Suprapubic skin (tissue), 4 donors: ENCODE measurements at regions not wholly inside any gene's neighbourhood (a gene's known extent, or its start where the extent isn't known, plus 50 kb on each side); places are given as distances from the start of the nearest gene placed in this dataset.
"Not testable (repeated sequence)": the region's sequence is repeated elsewhere in the genome, so short reads cannot be mapped to it uniquely, and the experiment has no call there.

Experiments used
- DNase-seq, 2 donors: peaks; one replicate each; pipeline ENCODE4 v3.0.0-alpha.2; 2019; ENCODE audit warnings: low spot score in 2 of 2
- H3K27ac ChIP-seq: fragments of 200-600 bp; sonication (generic); one replicate; pipeline ENCODE4 v1.5.1; 2019
- H3K27me3 ChIP-seq: fragments of 200-600 bp; sonication (generic); one replicate; pipeline ENCODE4 v1.5.1; 2019
- H3K36me3 ChIP-seq: fragments of 200-600 bp; sonication (generic); one replicate; pipeline ENCODE4 v1.5.1; 2019
- H3K4me1 ChIP-seq: fragments of 200-600 bp; sonication (generic); one replicate; pipeline ENCODE4 v1.5.1; 2019
- H3K4me3 ChIP-seq: fragments of 200-600 bp; sonication (generic); one replicate; pipeline ENCODE4 v1.5.1; 2019; ENCODE audit warnings: mild to moderate bottlenecking
- H3K9me3 ChIP-seq: fragments of 200-600 bp; sonication (generic); one replicate; pipeline ENCODE4 v1.5.1; 2019
- EP300 ChIP-seq: sonication (generic); formaldehyde crosslinking; IDR thresholded peaks from one replicate; pipeline ENCODE4 v1.6.1; 2017; ENCODE audit warnings: antibody characterized with exemption
- POLR2A ChIP-seq, 2 donors: fragments of 450-650 bp; IDR thresholded peaks; one replicate each; pipeline ENCODE4 v1.6.1; 2017; ENCODE audit warnings: antibody characterized with exemption in 2 of 2, mild to moderate bottlenecking in 2 of 2, moderate library complexity in 2 of 2
- POLR2AphosphoS5 ChIP-seq, 3 donors: sonication (generic); formaldehyde crosslinking; IDR thresholded peaks; one replicate each; pipeline ENCODE4 v1.6.1; 2017; ENCODE audit warnings: antibody characterized with exemption in 3 of 3
- WGBS: methylation state at CpG from one replicate; pipeline ENCODE4 v1.1.5; 2018; 5-methylcytosine and 5-hydroxymethylcytosine counted together
- TF ChIP-seq, protein P1 (sequence below), 2 donors: fragments of 200-600 bp in 1 of 2; fragments of 450-650 bp in 1 of 2; sonication (generic) in 1 of 2; IDR thresholded peaks; one replicate each; pipeline ENCODE4 v1.5.1; 2016 to 2019; ENCODE audit warnings: antibody characterized with exemption in 2 of 2, mild to moderate bottlenecking in 1 of 2, moderate library complexity in 1 of 2

- DNase-seq: no peak
- 85% methylated on average over 4 of the region's 4 CpGs for WGBS
- no peak overlapping the region for H3K4me3 ChIP-seq
These were observed 112.2 kb upstream of the JCAD start for GRCh38 chr10:30171601-30172000.

DNA sequence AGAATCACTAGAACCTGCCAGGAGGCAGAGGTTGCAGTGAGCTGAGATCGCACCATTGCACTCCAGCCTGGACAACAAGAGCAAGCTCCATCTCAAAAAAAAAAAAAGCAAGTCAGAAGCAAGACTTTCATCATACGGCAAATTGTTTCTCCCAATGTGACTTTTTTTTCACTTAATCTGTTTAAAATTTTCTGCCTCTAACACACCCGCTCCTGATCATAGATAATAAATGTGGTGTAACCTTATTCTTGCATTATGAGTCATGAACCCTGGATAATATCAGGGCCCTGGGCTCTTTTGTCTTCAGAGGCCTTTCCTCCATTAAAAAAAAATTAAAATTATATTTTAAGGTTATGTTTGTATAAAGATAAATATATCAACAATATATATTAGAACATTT, 111.4 kb upstream of the JCAD start:
- Histone ChIP-seq H3K4me3 (no peak overlapping the region), H3K27me3 (no peaks in the 10 kb centered on the region), H3K36me3 (no peaks in the 10 kb centered on the region), H3K9me3 (no peaks in the 10 kb centered on the region), H3K4me1 (no peaks in the 10 kb centered on the region), H3K27ac (no peak overlapping the region)
- no peak for TF ChIP-seq POLR2A (IDR thresholded peaks at IDR 0.05)
- TF ChIP-seq EP300: no peak
- TF ChIP-seq, protein P1, sequence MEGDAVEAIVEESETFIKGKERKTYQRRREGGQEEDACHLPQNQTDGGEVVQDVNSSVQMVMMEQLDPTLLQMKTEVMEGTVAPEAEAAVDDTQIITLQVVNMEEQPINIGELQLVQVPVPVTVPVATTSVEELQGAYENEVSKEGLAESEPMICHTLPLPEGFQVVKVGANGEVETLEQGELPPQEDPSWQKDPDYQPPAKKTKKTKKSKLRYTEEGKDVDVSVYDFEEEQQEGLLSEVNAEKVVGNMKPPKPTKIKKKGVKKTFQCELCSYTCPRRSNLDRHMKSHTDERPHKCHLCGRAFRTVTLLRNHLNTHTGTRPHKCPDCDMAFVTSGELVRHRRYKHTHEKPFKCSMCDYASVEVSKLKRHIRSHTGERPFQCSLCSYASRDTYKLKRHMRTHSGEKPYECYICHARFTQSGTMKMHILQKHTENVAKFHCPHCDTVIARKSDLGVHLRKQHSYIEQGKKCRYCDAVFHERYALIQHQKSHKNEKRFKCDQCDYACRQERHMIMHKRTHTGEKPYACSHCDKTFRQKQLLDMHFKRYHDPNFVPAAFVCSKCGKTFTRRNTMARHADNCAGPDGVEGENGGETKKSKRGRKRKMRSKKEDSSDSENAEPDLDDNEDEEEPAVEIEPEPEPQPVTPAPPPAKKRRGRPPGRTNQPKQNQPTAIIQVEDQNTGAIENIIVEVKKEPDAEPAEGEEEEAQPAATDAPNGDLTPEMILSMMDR (IDR thresholded peaks at IDR 0.05): no peak
- no peak for TF ChIP-seq POLR2AphosphoS5 (IDR thresholded peaks at IDR 0.05)
- no peak for DNase-seq
- 57% methylated on average over 3 of the region's 3 CpGs for WGBS

More at GRCh38 chr10:30171601-30172000, 112.2 kb upstream of the JCAD start:
- H3K36me3 ChIP-seq: no peaks in the 10 kb centered on the region
- no peak overlapping the region for H3K27ac ChIP-seq
- TF ChIP-seq POLR2AphosphoS5 (IDR thresholded peaks at IDR 0.05): no peak
- no peak for TF ChIP-seq EP300
- TF ChIP-seq POLR2A (IDR thresholded peaks at IDR 0.05): no peak
- TF ChIP-seq, protein P1 (IDR thresholded peaks at IDR 0.05): no peak
- H3K4me1 ChIP-seq: no peaks in the 10 kb centered on the region
- no peaks in the 10 kb centered on the region for H3K9me3 ChIP-seq
- no peaks in the 10 kb centered on the region for H3K27me3 ChIP-seq

GRCh38 chr10:30170146-30170545, 110.8 kb upstream of the JCAD start:
- H3K27ac ChIP-seq: no peak overlapping the region

DNA sequence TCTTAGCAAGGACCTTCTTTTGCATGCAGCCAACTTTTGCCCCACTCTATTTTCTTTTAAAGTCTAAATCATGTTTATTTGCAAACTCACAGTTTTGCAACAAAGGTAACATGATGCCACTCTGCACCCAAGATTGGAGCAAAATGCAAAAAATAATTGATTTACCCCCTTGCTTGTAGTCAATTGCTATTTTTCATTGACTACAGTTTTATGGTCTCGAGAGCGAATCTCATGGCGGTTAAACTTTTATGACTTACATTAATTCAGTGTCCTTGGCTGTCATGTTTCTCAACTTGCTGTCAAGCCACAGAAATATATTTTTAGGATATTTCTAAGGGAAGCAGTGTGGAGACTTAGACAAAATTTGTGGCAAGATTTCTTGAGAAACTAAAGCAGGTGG, 110.0 kb upstream of the JCAD start:
- no peak overlapping the region for H3K4me3 ChIP-seq
- WGBS: 87% methylated on average over 3 of the region's 3 CpGs
- no peaks in the 10 kb centered on the region for H3K9me3 ChIP-seq
- DNase-seq: no peak
- no peaks in the 10 kb centered on the region for H3K27me3 ChIP-seq
- TF ChIP-seq EP300 (no peak), POLR2AphosphoS5 (IDR thresholded peaks at IDR 0.05) (no peak), POLR2A (IDR thresholded peaks at IDR 0.05) (no peak)
- TF ChIP-seq, protein P1 (IDR thresholded peaks at IDR 0.05): no peak
- H3K4me1 ChIP-seq: no peaks in the 10 kb centered on the region
- no peaks in the 10 kb centered on the region for H3K36me3 ChIP-seq
- no peak overlapping the region for H3K27ac ChIP-seq

More at GRCh38 chr10:30170146-30170545, 110.8 kb upstream of the JCAD start:
- 85% methylated on average over 3 of the region's 3 CpGs for WGBS
- Histone ChIP-seq H3K4me1 (no peaks in the 10 kb centered on the region), H3K36me3 (no peaks in the 10 kb centered on the region), H3K9me3 (no peaks in the 10 kb centered on the region), H3K4me3 (no peak overlapping the region), H3K27me3 (no peaks in the 10 kb centered on the region)
- TF ChIP-seq POLR2AphosphoS5 (IDR thresholded peaks at IDR 0.05) (no peak), EP300 (no peak), POLR2A (IDR thresholded peaks at IDR 0.05) (no peak)
- TF ChIP-seq, protein P1 (IDR thresholded peaks at IDR 0.05): no peak
- no peak for DNase-seq

- TF ChIP-seq, protein P1 (IDR thresholded peaks at IDR 0.05): no peak
- TF ChIP-seq EP300 (no peak), POLR2A (IDR thresholded peaks at IDR 0.05) (no peak), POLR2AphosphoS5 (IDR thresholded peaks at IDR 0.05) (no peak)
- DNase-seq: no peak
- H3K9me3 ChIP-seq: no peaks in the 10 kb centered on the region
- 91% methylated on average over 5 of the region's 5 CpGs for WGBS
- H3K27ac ChIP-seq: no peak overlapping the region
- H3K4me1 ChIP-seq: no peaks in the 10 kb centered on the region
- no peaks in the 10 kb centered on the region for H3K36me3 ChIP-seq
- H3K27me3 ChIP-seq: no peaks in the 10 kb centered on the region
- no peak overlapping the region for H3K4me3 ChIP-seq
These were observed 107.5 kb upstream of the JCAD start for GRCh38 chr10:30166929-30167328.

GRCh38 chr10:30163410-30163809, 104.0 kb upstream of the JCAD start:
- H3K9me3 ChIP-seq, H3K4me1 ChIP-seq, DNase-seq, H3K27ac ChIP-seq, H3K27me3 ChIP-seq, H3K36me3 ChIP-seq, H3K4me3 ChIP-seq: not testable (repeated sequence)
- 69% methylated on average over 7 of the region's 10 CpGs for WGBS

DNA sequence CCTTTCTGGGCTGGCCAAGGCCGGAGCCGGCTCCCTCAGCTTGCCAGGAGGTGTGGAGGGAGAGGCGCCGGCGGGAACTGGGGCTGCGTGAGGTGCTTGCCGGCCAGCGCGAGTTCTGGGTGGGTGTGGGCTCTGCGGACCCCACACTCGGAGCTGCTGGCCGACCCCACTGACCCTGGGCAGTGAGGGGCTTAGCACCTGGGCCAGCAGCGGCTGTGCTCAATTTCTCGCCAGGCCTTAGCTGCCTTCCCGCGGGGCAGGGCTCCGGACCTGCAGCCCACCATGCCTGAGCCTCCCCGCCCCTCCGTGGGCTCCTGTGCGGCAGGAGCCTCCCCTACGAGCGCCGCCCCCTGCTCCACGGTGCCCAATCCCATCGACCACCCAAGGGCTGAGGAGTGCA, 103.4 kb upstream of the JCAD start:
- 96% methylated on average over 10 of the region's 25 CpGs for WGBS
- H3K9me3 ChIP-seq, H3K4me1 ChIP-seq, H3K4me3 ChIP-seq, H3K27ac ChIP-seq, H3K36me3 ChIP-seq, DNase-seq, H3K27me3 ChIP-seq: not testable (repeated sequence)
